Neural progenitor cell (in vitro differentiated cells): ENCODE measurements at regions not wholly inside any gene's neighbourhood (a gene's known extent, or its start where the extent isn't known, plus 50 kb on each side); places are given as distances from the start of the nearest gene placed in this dataset.

Source experiments
- CTCF ChIP-seq: fragments of 200-600 bp; sonication (generic); IDR thresholded peaks from 2 replicates; pipeline ENCODE4 v1.5.1; 2017; ENCODE audit warnings: antibody characterized with exemption, mild to moderate bottlenecking
- EZH2 ChIP-seq: fragments of 200-600 bp; sonication (generic); IDR thresholded peaks from 2 replicates; pipeline ENCODE4 v1.6.1; 2017; ENCODE audit warnings: antibody characterized with exemption, mild to moderate bottlenecking, moderate library complexity
- EZH2phosphoT487 ChIP-seq: fragments of 200-600 bp; sonication (generic); IDR thresholded peaks from 2 replicates; pipeline ENCODE4 v1.6.1; 2017; ENCODE audit warnings: antibody characterized with exemption

DNA sequence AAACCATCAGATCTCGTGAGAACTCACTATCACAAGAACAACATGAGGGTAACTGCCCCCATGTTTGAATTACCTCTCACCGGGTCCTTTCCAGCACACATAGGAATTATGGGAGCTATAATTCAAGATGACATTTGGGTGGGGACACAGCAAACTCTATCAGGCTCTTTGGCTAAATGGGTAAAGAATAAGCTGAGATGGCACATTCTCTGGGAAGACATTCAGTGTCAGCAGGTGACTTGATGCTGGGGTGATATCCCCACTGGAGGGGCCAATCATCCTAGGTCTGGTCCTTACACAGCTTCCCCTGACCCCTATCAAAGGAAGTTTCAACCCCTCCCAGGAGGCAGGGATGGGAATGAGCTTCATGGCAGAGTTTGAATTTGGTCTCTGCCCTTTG is 664.0 kb upstream of the EEF2KMT start:
- TF ChIP-seq CTCF = no peak
- TF ChIP-seq EZH2 = no peak
- TF ChIP-seq EZH2phosphoT487 = no peak
